HG02973 (cell line): ENCODE measurements at regions not wholly inside any gene's neighbourhood (a gene's known extent, or its start where the extent isn't known, plus 50 kb on each side); places are given as distances from the start of the nearest gene placed in this dataset.
"Not testable (repeated sequence)": the region's sequence is repeated elsewhere in the genome, so short reads cannot be mapped to it uniquely, and the experiment has no call there.

ENCODE experiments used
- ATAC-seq: cut with Tn5 transposase; IDR thresholded peaks from one replicate; pipeline ENCODE4 v1.9.1; 2021; ENCODE audit warnings: moderate library complexity; ENCODE audit not compliant: unreplicated experiment

DNA sequence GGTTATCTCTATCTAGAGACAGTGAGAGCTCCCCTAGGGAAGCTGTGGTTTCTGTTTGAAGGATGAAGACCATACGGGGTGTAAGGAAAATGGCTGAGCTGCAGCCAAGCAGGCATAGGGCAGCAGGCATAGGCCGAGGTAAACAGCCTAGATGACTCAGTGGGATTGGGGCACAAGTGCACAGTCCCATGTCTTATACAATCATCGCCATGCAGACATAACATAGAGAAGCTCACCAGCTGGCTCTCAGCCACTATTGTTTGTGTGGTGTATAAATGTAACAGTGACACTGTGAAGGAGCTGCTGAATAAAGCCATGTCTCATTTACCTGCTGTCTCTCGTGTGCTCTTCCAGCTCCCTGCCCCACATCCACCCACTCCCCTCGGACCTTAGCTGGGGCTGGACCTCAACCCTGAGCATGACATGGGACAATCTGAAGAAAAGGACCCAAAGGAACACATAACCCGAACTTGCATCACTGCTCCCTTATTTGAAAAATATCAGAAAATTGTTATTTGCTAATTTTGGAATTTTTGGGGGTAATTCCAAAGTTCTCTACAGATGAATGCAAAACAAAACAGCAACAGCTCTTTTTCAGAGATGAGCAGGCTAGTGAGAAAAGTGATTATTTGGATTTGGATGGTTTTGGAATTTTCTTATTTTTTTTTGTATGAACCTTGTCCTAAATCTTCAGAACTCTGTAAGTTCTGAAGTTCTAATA, 582.7 kb downstream of the REEP3 start:
- ATAC-seq, result no peak

DNA sequence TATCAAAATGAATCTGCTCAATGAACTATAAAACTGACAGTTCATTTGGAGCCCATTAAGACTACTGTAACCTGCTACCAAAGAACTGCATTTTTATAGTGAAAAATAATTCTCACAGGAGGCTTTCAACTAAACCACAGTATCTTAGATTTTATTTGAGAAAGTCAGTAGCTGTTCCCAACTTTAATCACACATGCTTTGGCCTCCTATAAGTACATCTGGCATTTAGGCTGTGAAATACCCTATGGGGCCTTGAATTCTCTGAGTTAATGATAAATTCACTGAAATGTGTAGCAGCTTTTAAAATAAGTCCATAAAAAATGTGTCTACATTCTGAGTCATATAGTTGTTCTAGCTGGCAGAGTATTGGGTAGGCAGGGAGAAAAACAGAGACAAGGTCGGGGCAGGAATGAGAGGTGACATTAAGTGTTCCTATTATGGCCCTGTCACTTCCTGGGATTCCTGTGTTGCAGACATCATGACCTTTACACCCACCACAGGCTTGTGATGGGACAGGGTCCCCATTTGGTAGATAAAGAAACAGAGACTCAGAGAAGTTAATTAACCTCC, 588.8 kb downstream of the REEP3 start:
- no peak for ATAC-seq

DNA sequence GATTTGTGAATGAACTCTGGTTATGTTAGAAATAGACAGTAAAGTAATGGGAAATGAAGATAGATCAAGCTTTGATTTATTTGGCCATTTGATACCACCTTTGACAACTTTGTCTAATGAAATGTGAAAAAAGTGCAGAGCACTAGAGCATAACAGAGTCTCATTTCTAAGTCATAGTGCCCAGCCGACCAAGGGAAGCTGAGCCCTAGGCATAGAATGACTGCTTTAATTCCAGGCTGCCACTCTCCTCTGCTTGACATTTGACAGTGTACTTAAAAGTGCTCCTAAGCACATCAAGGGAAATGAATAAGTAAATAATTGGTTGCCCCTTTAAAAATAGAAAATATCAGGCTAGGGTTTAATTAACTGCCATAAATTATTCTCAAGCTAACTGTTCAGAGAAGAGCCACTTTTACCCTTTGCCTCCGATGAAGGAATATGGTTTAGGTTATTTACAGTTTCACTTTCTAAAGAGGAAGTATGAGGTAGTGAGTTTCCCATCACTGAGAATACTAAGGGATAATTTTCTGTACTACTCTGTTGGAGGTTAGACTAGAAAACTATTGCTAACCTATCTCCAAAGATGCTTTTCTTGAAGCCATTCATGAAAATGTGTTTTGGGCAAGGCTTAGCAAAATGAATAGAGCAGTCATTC, 591.6 kb downstream of the REEP3 start:
- no peak for ATAC-seq

DNA sequence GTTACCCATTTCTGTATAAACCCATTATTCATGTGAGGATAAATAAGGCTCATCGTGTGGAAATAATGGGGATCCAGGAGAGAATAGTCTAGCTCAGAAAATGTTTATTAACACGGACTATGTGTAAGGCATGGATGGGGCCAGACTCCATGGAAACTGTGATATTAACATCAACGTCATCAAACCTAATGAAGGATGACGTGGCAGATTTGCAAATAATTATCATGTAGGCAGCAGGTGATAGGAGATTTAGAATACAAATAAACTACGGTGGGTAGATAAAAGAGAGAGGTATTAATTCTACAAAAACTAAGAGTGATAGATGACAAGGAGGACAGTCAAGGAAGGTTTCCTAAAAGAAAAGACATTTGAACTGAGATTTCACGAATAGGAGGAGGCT, 592.2 kb downstream of the REEP3 start:
- ATAC-seq, result no peak

DNA sequence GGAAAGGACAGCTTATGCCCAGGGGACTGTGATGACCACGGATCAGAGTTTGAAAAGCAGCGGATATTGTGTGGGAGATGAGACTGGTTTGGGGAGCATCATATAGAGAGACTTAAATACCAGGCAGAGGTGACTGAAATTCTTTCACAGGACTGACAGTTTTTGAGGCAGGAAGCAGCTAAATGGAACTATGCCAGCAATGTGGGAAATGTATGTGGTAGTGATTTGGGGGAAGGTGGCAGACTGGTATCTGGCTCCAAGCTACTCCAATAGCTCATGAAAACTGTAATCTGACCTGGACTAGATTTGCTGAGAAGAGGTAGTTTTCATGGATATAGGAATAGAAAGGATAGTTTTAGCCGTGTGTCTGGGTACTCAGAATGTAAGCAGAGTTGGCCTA, 592.6 kb downstream of the REEP3 start:
- no peak for ATAC-seq

DNA sequence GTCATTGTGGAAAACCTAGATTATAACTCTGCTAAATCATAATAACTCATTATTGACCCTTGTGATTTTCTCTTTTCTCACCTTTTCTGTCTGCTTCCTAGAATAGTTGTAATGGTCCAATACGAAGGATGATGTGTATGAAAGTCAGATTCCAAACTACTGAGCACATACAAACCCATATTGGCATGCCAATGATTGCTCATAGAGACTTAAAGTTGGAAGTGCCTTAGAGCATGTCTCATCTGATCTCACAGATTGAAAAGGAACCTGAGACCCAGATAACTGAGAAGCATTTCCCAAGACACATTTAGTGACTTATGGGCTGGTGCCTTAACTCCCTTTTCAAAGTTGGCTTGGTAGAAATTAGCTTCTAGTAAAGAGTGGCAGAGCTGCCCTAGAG, 594.3 kb downstream of the REEP3 start:
- no peak for ATAC-seq

DNA sequence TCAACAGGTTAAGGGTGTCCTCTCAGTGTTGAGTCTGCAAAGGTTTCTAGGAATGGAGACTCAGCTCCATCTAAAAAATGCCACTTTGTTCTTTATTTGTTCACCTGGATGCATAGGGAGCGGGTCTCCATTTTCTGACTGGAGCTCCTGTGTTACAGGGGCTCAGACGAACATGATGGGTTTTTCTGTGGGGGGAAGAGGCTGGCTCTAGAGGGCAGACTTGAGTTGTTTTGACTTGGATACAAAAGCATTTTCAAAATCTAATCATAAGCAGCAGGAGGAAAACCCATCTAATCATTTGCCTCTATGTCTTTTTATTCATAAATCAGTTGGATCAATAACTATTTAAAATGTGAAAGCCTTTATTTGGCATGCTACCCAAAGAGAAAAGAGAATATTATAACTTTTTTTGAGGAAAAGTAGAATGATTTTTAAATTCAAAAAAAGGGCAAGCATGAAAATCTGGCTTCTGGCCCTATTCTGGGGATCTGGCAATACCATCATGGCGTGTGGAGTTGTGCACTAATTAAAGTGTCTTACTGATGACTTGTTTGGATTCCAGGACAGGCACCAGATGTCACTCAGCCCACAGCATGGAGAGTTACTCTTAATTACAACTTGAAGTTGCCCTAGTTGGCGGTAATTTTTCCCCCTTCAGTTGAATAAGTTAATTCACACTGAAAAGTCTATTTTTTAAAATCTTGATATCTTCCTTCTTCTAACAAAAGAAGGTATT, 594.9 kb downstream of the REEP3 start:
- no peak for ATAC-seq

DNA sequence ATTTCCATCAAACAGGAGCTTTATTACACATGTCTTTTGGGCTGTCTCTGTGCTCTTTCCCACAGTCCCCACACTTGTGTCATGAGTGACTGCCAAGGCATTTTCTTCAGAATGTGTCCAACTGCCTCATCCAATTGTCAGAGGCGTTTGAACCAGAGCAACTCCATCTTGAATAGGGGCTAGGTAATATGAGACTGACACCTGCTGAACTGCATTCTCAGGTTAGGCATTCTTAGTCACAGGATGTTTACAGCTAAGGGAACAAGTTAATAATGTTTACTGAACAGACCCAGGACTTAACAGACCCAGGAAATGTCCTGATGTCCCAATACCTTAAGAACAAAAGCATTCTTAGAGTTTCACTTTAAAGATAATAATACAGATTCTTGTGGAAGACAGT, 595.5 kb downstream of the REEP3 start:
- no peak for ATAC-seq

DNA sequence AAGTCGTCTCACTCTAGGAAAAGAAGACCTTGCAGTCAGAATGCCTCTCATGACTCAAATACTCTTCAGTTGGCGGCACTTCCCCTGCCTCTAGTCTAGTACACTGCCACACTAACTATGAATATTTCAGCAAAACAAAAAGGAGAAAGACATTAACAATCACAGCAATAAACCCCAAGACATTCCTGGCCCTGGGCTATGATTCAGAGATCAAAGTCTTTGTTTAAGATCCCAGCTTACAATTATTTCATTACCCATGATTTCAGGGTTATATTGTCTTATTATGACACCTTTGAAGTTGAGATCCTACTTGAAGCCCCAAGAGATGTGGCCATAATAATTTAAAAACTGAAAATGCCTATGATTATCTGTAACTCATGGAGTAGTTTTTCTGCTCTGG, 597.5 kb downstream of the REEP3 start:
- ATAC-seq, result no peak

DNA sequence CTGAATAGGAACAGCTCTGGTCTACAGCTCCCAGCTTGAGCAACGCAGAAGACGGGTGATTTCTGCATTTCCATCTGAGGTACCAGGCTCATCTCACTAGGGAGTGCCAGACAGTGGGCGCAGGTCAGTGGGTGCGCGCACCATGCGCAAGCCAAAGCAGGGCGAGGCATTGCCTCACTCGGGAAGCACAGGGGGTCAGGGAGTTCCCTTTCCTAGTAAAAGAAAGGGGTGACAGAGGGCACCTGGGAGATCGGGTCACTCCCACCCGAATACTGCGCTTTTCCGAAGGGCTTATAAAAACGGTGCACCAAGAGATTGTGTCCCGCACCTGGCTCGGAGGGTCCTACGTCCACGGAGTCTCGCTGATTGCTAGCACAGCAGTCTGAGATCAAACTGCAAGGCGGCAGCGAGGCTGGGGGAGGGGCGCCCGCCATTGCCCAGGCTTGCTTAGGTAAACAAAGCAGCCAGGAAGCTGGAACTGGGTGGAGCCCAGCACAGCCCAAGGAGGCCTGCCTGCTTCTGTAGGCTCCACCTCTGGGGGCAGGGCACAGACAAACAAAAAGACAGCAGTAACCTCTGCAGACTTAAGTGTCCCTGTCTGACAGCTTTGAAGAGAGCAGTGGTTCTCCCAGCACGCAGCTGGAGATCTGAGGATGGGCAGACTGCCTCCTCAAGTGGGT, 599.2 kb downstream of the REEP3 start:
- ATAC-seq, result not testable (repeated sequence)

DNA sequence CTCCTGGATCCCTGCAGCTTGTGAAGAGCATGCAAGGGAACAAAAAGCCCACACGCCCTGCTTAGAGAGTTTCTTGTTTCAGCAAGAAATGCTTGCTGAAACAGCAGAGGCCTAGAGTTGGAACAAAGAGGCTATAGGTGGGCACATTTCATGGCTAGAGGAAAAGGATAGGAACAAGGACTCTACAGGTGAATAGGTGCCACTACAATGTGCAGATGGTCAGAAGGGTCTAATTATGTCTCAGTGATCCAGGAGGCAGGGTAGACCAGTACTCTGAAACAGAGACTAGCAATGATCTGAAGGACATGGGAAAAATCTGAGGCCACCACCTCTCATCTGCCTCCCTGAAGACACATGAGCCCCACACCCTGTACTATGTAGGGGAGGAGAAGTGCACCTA, 609.0 kb downstream of the REEP3 start:
- no peak for ATAC-seq

DNA sequence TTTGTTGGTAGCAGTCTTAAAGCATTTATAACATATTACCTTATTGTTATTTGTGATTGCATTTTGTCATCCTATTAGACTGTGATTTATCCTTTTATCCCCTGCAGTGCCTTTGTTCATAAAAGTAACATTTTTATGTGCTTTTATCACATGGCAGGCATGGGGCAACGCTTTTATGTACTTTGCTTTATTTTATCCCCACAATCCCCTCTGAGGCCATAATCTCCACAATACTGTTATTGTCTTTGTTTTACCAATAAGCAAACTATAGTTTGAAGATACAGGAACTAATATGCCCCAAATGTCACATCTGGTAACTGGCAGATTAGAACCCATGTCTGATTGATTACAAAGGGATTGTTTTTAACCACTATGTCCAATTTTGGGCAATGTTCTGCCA, 613.5 kb downstream of the REEP3 start:
- no peak for ATAC-seq

DNA sequence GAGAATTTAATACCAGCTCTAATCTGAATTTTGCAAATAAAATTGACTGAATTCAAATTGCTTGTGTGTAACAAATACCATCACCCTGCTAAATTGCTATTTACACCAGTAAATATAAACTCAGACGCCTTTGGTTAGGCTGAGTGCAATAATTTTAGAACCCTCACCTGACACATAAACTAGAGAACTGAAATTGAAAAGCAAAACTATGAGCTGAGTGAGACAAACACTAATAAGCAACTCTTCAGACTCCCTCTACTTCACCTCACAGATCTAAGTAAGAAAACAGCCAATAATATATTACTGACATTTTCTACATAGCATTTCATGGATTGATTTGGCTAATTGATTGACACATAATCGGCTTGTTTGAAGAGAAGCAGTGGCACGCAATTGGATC, 621.2 kb downstream of the REEP3 start:
- ATAC-seq, result no peak

DNA sequence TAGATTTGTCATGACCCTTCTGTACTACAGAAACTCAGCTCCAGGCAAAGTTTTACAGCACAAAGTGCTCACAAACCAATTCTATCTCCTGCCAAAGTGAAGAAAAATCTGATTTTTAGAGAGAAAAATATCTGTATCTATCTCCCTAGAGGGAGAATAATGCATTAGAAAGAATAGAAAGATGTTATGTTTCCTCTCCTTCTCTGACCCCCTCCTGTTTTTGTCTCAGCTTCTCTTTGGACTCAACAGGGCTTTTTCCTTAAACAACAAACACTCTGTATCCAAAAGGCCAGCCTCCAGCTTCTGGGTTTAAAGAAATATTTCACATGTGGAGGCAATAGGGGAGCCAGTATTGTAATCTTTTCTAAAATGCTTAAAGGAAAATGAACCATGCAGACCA, 627.4 kb downstream of the REEP3 start:
- ATAC-seq, result no peak

DNA sequence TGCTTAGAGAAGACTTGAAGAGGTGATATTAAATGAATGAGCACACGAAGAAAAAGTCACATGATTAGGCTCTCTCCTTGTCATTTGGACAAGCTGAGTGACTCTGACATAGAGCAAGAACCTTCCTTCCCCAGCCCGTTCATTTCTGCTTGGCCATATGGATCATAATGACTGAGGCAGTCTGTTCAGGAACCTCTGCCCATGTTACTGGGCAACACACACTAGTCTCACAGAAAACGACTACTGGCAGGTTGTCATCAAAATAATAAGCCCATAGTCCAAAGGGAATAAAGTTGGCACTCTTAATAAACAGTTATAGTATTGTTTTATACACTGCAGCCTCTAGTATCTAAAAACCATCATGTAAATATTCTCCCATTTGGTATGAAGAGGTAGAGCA, 635.0 kb downstream of the REEP3 start:
- ATAC-seq, result no peak

DNA sequence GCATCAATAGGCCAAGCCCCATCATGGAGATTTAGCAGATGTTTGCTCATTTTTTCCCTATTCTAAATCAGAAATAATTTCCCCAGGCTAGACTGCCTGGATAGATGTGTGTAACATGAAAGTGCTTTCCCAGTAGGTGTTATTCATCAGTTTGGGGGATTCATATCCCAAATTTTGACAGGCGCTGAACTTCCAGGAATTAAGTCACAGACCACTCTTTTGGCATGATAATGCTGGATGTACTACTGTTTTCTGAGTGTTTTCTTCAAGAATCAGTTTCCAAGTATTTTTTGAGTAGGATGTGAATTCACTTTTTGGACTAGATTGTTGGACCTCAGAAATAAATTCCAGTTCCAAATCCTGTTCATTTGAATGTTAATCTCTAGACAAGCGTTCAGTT, 637.4 kb downstream of the REEP3 start:
- ATAC-seq, result no peak

DNA sequence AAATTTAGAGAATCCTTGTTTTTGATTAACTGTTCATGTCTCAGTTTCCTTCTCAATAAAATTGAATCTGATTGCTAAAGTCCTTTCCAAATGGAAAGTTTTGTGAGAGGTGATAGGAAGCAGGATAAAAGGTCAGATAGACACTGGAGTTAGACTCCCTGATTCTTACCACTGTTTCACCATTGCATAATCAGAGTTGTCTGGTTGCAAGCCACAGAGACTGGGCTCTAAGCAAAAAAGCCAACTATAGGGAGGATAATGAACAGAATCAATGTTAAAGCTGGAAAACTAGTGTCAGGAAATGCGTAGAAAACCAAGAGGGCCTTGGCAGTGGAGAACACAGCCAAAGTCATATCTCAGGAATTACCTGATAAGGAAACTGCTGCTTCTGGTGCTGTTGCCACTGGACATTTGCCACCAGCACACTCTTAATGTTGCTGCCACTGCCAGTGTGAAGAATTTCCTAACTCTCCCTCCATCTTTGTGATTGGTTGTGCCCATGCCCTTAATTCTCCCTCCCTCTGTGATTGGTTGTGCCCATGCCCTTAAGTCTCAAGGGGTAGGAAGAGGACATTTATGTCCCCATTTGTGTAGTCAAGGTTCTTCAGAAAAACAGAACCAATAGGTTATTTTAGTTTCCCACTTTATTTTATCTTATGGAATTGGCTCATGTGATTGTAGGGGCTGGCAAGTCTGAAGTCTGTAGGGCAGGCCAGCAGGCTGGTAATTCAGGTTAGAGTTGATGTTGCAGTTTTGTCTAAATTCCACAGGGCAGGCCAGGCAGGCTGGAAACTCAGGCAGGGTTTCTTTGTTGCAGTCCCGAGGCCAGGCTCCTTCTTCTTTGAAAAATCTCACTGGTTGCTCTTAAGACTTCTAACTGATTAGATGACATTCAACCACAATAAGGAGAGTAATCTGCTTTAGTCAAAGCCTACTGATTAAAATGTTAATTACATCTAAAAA, 639.0 kb downstream of the REEP3 start:
- no peak for ATAC-seq

DNA sequence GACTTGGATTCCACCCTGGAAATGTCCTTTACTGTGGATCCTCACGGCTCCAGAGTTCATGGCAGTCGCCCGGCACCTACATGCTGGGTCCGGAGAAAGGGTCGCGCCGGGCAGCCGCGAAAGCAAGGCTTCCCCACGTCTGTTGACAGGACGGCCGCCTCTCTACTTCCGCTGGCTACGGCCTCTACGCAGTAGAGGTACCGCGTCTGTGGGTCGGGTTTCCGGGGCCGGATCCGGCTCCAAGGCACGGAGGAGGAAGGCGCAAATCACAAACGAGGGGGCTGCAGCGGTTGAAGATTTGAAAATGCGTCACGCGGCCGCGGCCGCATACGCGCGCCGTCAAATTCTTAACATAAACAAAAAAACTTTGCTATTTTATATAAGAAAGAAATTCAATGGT, 649.6 kb downstream of the REEP3 start:
- no peak for ATAC-seq

DNA sequence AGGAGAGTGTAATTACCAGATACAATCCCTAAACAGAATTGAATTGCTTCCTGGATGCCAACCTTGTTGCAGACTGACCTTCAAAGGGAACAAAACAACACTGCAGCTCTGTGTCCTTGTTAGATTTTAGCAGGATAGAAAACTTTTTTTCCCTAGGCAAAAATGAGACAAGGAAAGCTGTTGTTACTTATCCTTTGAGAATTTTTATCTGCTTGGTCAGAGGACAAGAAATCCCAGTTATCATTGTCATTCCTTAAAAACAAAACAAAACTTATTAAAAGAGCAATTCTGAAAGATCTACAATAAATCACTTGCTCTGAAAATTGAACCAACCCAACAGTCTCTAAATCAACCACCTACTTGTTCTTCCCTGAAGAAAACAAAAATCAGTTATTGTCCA, 652.6 kb downstream of the REEP3 start:
- ATAC-seq, result no peak

DNA sequence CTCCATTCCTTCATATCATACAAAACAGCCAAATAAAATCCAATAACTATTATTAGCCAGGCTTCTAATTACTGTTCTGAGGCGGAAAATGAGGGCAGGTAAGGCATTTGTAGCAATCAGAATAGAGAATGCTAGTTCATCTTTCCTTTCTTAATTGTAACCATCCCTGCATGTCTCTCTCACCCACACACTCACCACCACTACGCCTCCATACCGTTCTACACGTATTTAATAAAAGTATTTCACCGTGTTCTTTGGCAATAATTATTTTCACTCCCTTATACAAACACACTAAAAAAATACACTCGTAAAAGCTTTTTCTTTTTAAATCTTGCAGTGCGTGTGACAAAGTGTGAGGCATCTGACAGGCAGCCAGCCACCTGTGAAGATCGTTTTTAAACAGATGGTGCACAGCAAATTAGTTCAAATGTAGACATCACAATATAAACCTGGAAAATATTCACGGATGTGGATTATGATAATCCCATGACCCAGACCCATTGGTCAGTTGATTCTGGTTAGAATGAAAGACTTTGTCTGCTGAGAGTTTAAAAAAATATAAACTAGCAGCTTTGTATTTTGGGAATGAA, 653.6 kb downstream of the REEP3 start:
- no peak for ATAC-seq
